ENCODE measurements at regions not wholly inside any gene's neighbourhood (a gene's known extent, or its start where the extent isn't known, plus 50 kb on each side); places are given as distances from the start of the nearest gene placed in this dataset.

DNA sequence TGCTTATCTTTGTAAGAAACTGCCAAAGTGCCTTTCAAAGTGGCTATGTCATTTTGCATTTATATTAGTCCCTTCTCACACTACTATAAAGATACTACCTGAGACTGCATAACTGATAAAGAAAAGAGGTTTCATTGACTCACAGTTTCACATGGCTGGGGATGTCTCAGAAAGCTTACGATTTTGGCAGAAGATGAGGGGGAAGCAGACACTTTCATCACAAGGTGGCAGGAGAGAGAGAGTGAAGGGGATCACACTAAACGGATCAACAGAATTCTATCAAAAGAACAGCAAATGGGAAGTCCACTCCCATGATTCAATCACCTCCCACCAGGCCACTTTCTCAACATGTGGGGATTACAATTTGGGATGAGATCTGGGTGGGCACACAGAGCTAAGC is 1352.0 kb upstream of the B3GALT2 start:
- no peak for DNase-seq (ENCODE audit: low read depth)

DNA sequence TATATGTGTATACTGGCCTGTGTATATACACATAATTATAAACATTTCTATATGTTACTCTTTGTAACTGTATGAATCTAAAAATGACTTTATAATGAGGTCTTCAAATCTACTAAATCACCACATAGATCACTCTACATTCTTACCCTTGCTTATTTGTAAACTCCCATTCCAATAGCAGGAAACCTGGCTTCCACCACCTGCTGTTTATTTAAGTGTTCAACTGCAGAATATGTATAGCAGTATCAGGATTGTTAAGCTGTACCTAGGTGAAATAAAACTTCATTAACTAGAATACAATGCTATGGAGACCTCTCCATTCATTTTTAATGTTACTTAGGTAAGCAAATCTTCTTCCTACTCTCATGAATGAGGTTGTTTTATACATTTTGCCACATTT is 1351.1 kb upstream of the B3GALT2 start:
- no peak for DNase-seq (ENCODE audit: low read depth)

- DNase-seq (ENCODE audit: low read depth), result no peak
Observed at GRCh38 chr1:194535369-194535768, 1349.0 kb upstream of the B3GALT2 start.

- DNase-seq (ENCODE audit: low read depth), result no peak
Observed at GRCh38 chr1:194534784-194535183, 1348.4 kb upstream of the B3GALT2 start.

DNA sequence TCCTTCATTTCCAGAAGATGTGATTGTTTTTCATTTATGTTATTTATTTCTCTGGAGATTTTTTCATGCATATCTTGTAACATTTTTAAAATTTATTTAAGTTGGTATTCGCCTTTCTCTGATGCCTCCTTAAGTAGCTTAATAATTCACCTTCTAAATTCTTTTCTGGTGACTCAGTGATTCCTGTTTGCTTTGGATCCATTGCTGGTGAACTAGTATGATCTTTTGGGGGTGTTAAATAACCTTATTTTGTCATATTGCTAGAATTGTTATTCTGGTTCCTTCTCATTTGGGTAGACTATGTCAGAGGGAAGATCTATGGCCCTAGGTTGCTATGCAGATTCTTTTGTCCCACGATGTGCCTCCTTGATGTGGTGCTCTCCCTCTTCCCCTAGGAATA is 1347.2 kb upstream of the B3GALT2 start:
- DNase-seq (ENCODE audit: low read depth), result peak; percentile 3

DNA sequence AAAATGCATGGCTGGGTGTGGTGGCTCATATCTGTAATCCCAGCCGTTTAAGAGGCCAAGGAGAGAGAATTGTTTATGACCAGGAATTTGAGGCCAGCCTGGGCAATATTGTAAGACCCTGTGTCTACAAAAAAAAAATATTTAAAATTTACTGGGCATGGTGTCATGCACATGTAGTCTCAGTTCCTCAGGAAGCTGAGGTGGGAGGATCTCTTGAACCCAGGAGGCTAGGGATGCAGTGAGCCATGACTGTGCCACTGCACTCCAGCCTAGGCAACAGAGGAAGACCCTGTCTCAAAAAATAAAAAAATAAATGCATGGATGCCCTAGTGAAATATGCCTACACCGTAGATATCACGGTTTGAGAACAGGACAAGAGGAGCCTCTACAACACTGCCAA is 1331.2 kb upstream of the B3GALT2 start:
- no peak for DNase-seq (ENCODE audit: low read depth)

DNA sequence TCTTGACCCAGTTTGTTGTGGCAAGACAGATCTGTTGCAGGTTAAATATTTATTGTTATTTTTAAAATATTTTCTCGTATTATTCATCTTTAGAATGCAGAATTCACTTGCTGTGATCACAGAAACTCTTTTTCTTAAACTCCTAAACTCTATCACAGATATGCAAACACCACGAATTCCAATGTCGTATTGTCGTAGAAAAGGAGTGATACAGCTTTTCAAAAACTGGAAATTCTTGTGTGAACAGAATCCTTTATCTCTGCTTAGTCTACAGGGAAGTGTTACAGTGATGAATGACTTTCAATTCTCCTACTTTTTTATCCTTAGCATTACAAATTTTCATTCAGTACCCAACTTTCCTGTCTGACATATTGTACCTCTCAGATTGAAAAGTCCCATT is 1329.5 kb upstream of the B3GALT2 start:
- DNase-seq (ENCODE audit: low read depth), result no peak

DNA sequence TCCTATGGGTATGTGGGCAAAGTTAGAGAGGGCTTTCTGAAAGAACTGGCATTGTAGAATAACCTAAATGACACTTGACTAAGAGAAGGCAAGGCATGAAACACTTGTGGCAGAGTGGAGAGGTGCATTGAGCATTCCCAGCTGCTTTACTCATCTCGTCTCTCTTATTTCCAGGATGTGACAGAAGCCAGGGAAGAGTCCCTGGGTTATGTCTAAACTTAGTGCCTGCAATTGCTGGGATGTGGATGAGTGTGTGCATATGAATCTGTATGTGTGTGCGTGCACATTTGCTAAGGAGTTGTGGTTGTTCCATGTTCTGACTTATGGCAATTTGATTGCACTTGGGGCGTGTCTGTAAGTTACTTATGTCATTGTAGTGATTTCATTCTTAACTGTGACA is 1326.5 kb upstream of the B3GALT2 start:
- no peak for DNase-seq (ENCODE audit: low read depth)

DNA sequence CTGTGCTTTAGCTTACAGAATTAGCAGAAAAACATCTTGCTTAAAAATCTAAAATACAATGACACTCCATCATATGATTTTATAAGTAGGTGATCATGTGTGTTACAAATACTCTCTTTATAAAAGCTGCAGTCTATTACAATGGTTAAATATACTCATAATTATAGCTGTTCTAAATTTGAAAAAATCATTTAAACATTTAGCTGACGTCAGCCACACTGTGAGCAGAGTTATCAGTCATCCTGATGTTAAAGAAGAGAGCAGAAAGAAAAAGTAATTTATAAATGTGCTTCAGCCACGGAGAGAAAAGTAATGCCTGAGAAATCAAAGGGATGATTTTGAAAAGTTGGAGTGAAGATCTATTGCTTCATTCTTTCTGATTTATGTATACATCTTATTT is 1325.9 kb upstream of the B3GALT2 start:
- no peak for DNase-seq (ENCODE audit: low read depth)

GRCh38 chr1:194503209-194503608 is 1316.8 kb upstream of the B3GALT2 start:
- DNase-seq (ENCODE audit: low read depth), result no peak

DNA sequence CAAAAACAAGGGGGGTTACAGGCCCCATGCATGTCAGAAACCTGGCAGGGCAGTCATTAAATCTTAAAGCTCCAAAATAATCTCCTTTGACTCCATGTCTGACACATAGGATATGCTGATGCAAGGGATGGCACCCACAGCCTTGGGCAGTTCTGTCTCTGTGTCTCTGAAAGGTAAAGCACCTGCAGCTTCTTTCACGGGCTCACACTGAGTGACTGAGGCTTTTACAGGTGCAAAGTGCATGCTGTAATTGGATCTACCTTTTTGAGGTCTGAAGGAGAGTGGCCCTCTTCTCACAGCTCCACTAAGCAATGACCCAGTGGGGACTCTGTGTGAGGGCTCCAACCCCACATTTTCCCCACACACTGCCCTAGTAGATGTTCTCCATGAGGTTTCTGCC is 1309.0 kb upstream of the B3GALT2 start:
- DNase-seq (ENCODE audit: low read depth), result no peak

DNA sequence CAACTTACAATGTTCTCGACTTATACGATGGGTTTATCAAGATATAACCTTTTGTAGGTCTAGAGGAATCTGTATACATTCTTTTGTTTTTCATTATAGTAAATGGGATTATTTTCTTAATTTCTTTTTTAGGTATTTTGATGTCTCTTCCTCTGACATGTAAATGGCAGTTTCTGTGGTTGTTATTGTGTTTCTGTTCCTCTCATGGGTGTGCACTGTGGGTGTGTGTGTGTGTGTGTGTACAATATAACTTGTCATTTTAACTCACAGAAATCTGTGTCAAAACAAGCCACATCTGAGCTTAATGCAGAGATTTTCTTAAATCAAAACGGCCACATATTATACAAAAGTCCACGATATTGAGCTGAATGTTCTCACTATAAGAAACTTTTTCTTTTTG is 1300.8 kb upstream of the B3GALT2 start:
- DNase-seq (ENCODE audit: low read depth), result no peak

DNA sequence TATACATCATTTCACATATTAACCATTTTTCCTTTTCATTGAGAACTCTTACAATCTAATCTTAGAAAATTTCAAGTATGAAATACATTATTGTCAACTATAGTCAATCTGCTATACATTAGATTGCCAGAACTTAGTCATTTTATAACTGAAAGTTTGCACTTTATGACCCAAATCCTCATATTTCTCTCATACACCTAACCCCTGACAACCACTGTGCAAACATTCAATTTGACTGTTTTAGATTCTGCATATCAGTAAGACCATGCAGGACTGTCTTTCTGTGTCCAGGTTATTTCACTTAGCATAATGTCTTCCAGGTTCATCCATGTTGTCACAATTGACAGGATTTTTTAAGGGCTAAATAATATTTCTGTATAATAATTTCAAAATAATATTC is 1299.0 kb upstream of the B3GALT2 start:
- DNase-seq (ENCODE audit: low read depth), result no peak

DNA sequence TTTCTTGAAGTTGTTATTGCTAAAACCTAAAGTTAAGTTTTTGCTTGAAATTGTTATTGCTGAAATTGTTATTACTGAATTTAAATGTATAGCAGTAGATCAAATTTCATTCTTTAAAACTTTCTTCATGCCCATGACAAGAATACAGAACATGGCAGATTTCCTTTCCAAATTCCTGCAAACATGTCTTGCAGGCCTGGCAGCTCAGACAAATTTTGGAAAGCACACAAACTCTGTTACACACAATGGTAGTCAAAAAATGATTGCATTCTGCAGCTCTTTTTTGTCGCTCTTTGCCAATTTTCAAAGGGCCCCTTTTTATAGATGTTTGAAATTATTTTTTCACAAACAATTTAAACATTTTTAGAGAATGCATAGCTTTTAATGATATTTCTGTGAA is 1292.3 kb upstream of the B3GALT2 start:
- no peak for DNase-seq (ENCODE audit: low read depth)

GRCh38 chr1:194477908-194478307 is 1291.5 kb upstream of the B3GALT2 start:
- no peak for DNase-seq (ENCODE audit: low read depth)

GRCh38 chr1:194476872-194477271 is 1290.5 kb upstream of the B3GALT2 start:
- DNase-seq (ENCODE audit: low read depth), result no peak

DNA sequence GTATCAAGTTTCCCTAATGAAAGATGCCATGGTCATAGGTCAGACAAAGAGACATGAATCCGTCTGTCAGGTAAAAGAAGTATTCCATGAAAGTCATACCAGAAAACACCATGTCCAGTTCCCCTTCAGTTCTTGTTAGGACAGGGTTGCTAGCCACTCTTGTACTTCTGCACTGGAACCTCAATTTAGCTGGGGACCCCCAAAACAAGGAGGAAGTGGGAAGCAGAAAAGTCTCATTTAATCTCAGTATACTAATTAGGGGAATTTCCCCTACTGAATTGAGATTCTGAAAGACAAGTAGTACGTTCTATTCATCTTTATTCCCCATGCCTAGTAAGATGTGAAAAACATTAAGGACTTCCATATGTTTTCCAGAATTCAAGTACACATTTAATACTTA is 1289.9 kb upstream of the B3GALT2 start:
- DNase-seq (ENCODE audit: low read depth), result no peak

GRCh38 chr1:194474701-194475100 is 1288.3 kb upstream of the B3GALT2 start:
- DNase-seq (ENCODE audit: low read depth), result peak; percentile 2

DNA sequence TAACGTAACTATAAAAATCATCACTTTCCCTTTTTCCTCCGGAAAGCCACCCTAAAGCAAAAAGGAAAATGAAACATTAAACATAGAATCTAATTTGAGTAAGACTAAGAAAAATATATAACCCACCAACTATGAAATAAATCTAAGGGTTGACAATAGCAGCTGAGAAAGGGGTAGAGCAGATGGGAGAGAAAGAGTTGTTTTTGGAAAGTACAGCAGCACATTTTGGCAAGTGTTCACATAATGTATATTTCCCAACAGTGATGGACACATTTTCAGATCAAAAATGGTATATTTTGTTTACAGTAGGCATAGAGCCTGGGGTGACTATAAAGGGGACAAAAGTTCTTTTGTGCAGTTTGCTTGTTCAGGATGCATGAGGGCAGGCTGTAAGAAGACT is 1287.4 kb upstream of the B3GALT2 start:
- no peak for DNase-seq (ENCODE audit: low read depth)

- no peak for DNase-seq (ENCODE audit: low read depth)
Observed at GRCh38 chr1:194469282-194469681, 1282.9 kb upstream of the B3GALT2 start.

DNA sequence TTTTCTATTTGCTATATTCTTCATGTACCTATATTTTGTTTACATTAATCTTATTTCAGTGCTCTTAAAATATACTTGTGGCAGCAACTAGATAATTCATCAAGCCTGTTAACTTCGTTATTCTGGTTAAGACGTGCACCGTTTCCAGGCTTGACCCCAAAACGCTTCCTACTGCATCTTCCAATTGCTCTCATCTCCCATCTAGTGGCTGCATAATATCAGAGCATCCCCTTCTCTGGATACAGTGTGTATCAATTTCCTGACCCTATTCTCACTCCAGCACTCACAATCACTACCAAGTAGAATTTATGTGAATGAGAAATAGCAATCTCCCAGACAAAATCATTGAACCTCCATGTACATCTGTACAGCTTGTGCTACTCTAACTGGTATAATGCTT is 1280.3 kb upstream of the B3GALT2 start:
- no peak for DNase-seq (ENCODE audit: low read depth)

GRCh38 chr1:194447636-194448035 is 1261.2 kb upstream of the B3GALT2 start:
- no peak for DNase-seq (ENCODE audit: low read depth)

GRCh38 chr1:194445244-194445643 is 1258.8 kb upstream of the B3GALT2 start:
- no peak for DNase-seq (ENCODE audit: low read depth)

- no peak for DNase-seq (ENCODE audit: low read depth)
Observed at GRCh38 chr1:194442901-194443575, 1256.6 kb upstream of the B3GALT2 start.

GRCh38 chr1:194437135-194437534 is 1250.7 kb upstream of the B3GALT2 start:
- DNase-seq (ENCODE audit: low read depth), result no peak
